HG03139 (cell line): ENCODE measurements at regions not wholly inside any gene's neighbourhood (a gene's known extent, or its start where the extent isn't known, plus 50 kb on each side); places are given as distances from the start of the nearest gene placed in this dataset.

Source experiments
- ATAC-seq: cut with Tn5 transposase; IDR thresholded peaks from one replicate; pipeline ENCODE4 v1.9.1; 2021; ENCODE audit not compliant: unreplicated experiment

GRCh38 chr12:21993438-21993981 lies 52.3 kb upstream of the ABCC9 start:
- no peak for ATAC-seq

- peak; percentile 53 for ATAC-seq
Measured at GRCh38 chr12:21992823-21993222, 51.6 kb upstream of the ABCC9 start.

GRCh38 chr12:21991526-21991925 lies 50.3 kb upstream of the ABCC9 start:
- ATAC-seq, result no peak
